HCT116 (cell line): ENCODE measurements at regions not wholly inside any gene's neighbourhood (a gene's known extent, or its start where the extent isn't known, plus 50 kb on each side); places are given as distances from the start of the nearest gene placed in this dataset.

Experiments used
- ATAC-seq: fragments of 200-7000 bp; cut with Tn5 transposase; 2 replicates; pipeline ENCODE4 v1.9.1; 2020; ENCODE audit warnings: mild to moderate bottlenecking, moderate library complexity
- BruUV-seq: library from RNA; stranded (reverse); fragments of 400-500 nt; replicated peaks from 2 replicates; lab custom pipeline; 2021; lab: Mats Ljungman, UMichigan
- CTCF ChIA-PET: fragments of 300-600 bp; sonication (Branson Sonifier 250); formaldehyde crosslinking; loops from one replicate; lab custom pipeline; 2021; ENCODE audit warnings: antibody characterized with exemption; lab: Charles Lee
- POLR2A ChIA-PET: fragments of 300-600, 350-600 bp; sonication (Branson Sonifier 250); formaldehyde crosslinking; loops from one replicate; lab custom pipeline; 2021; ENCODE audit warnings: antibody characterized with exemption; lab: Charles Lee
- RAD21 ChIA-PET, 2 experiments: fragments of 300-600 bp; sonication (Branson Sonifier 250); formaldehyde crosslinking; loops; one replicate each; lab custom pipeline; 2023; ENCODE audit warnings: low total read pairs in 2 of 2; ENCODE audit not compliant: uncharacterized antibody in 2 of 2, unreplicated experiment in 2 of 2, low non-redundant PET in 1 of 2; lab: Charles Lee
- DNase-seq: peaks from one replicate; pipeline ENCODE4 v3.0.0-alpha.2; 2010; ENCODE audit warnings: low read depth, low spot score
- H2AFZ ChIP-seq: fragments of 200-600 bp; shearing (Covaris generic), sonication (generic); 2 replicates; pipeline ENCODE4 v1.6.1; 2017; ENCODE audit warnings: low read depth, mixed run types, mixed read lengths, antibody characterized with exemption, low read length; ENCODE audit not compliant: poor library complexity, severe bottlenecking
- H3K27ac ChIP-seq: 2 replicates; pipeline ENCODE4 v1.5.1; 2012; ENCODE audit warnings: low read depth, low read length
- H3K27me3 ChIP-seq: fragments of 200-600 bp; sonication (generic); 2 replicates; pipeline ENCODE4 v1.6.1; 2016; ENCODE audit warnings: mixed run types, low read length, mixed read lengths; ENCODE audit not compliant: insufficient read depth
- H3K36me3 ChIP-seq, 2 experiments: fragments of 200-500 bp in 1 of 2; fragments of 200-600 bp in 1 of 2; sonication (Bioruptor generic) in 1 of 2; sonication (generic) in 1 of 2; 2 replicates each; pipeline versions ENCODE4 v1.5.1 to v1.6.1; 2014 to 2016; ENCODE audit warnings: low read length in 2 of 2, inconsistent platforms in 1 of 2, mixed read lengths in 1 of 2, mixed run types in 1 of 2; ENCODE audit not compliant: insufficient read depth in 2 of 2, control insufficient read depth in 1 of 2
- H3K4me1 ChIP-seq, 2 experiments: fragments of 200-600 bp in 1 of 2; sonication (generic) in 1 of 2; 2 replicates each; pipeline versions ENCODE4 v1.5.1 to v1.6.1; 2012 to 2017; ENCODE audit warnings: low read length in 2 of 2, inconsistent platforms in 1 of 2, mild to moderate bottlenecking in 1 of 2, mixed read lengths in 1 of 2, mixed run types in 1 of 2, moderate library complexity in 1 of 2; ENCODE audit not compliant: insufficient read depth in 2 of 2, control insufficient read depth in 1 of 2
- H3K4me2 ChIP-seq: fragments of 200-600 bp; sonication (generic); 2 replicates; pipeline ENCODE4 v1.6.1; 2017; ENCODE audit warnings: mixed run types, low read length, mixed read lengths
- H3K4me3 ChIP-seq, 2 experiments: fragments of 200-600 bp in 1 of 2; sonication (generic) in 1 of 2; replicated peaks in 1 of 2; 2 replicates each; pipeline ENCODE4 v1.5.1; 2011 to 2016; ENCODE audit warnings: low read length in 2 of 2, control low read depth in 1 of 2, low read depth in 1 of 2, mild to moderate bottlenecking in 1 of 2, mixed read lengths in 1 of 2, mixed run types in 1 of 2
- H3K79me2 ChIP-seq: fragments of 200-600 bp; sonication (generic); 2 replicates; pipeline ENCODE4 v1.6.1; 2017; ENCODE audit warnings: mild to moderate bottlenecking, mixed run types, low read length, moderate library complexity, mixed read lengths; ENCODE audit not compliant: insufficient read depth
- H3K9ac ChIP-seq: fragments of 200-600 bp; sonication (generic); 2 replicates; pipeline ENCODE4 v1.6.1; 2016; ENCODE audit warnings: low read length, mixed read lengths
- H3K9me2 ChIP-seq: fragments of 200-600 bp; sonication (generic), shearing (Covaris generic); 2 replicates; pipeline ENCODE4 v1.6.1; 2017; ENCODE audit warnings: mixed run types, mild to moderate bottlenecking, moderate library complexity; ENCODE audit not compliant: insufficient read depth
- H3K9me3 ChIP-seq, 2 experiments: fragments of 200-500 bp in 1 of 2; fragments of 200-600 bp in 1 of 2; sonication (Bioruptor generic) in 1 of 2; sonication (generic) in 1 of 2; 2 replicates each; pipeline ENCODE4 v1.6.1; 2014 to 2017; ENCODE audit warnings: low read length in 2 of 2, mixed read lengths in 2 of 2, inconsistent platforms in 1 of 2, low read depth in 1 of 2, mild to moderate bottlenecking in 1 of 2, mixed run types in 1 of 2, moderate library complexity in 1 of 2; ENCODE audit not compliant: control insufficient read depth in 1 of 2, insufficient read depth in 1 of 2
- H4K20me1 ChIP-seq: fragments of 200-600 bp; sonication (generic), shearing (Covaris generic); 2 replicates; pipeline ENCODE4 v1.6.1; 2017; ENCODE audit warnings: mixed run types, mild to moderate bottlenecking, moderate library complexity; ENCODE audit not compliant: insufficient read depth
- ATF3 ChIP-seq: IDR thresholded peaks from 2 replicates; pipeline ENCODE4 v1.6.1; 2012
- CBX3 ChIP-seq: IDR thresholded peaks from 2 replicates; pipeline ENCODE4 v1.6.1; 2012; ENCODE audit warnings: low read depth
- CEBPB ChIP-seq: IDR thresholded peaks from 2 replicates; pipeline ENCODE4 v1.6.1; 2012; ENCODE audit warnings: low read depth
- EZH2phosphoT487 ChIP-seq: fragments of 200-600 bp; IDR thresholded peaks from 2 replicates; pipeline ENCODE4 v1.6.1; 2018; ENCODE audit warnings: antibody characterized with exemption, borderline replicate concordance
- FOSL1 ChIP-seq: IDR thresholded peaks from 2 replicates; pipeline ENCODE4 v1.6.1; 2012; ENCODE audit warnings: low read depth
- POLR2A ChIP-seq: IDR thresholded peaks from 2 replicates; pipeline ENCODE4 v1.7.0; 2011; ENCODE audit warnings: borderline replicate concordance; ENCODE audit not compliant: insufficient read depth, insufficient read length; ENCODE audit errors: extremely low read depth
- RAD21 ChIP-seq: IDR thresholded peaks from 2 replicates; pipeline ENCODE4 v1.6.1; 2012; ENCODE audit warnings: low read depth, mild to moderate bottlenecking
- SIN3A ChIP-seq: IDR thresholded peaks from 2 replicates; pipeline ENCODE4 v1.6.1; 2012; ENCODE audit warnings: low read depth
- SP1 ChIP-seq: IDR thresholded peaks from 2 replicates; pipeline ENCODE4 v1.6.1; 2012; ENCODE audit warnings: low read depth
- YY1 ChIP-seq: IDR thresholded peaks from 2 replicates; pipeline ENCODE4 v1.6.1; 2011; ENCODE audit warnings: low read length, low read depth, moderate library complexity, mild to moderate bottlenecking; ENCODE audit not compliant: insufficient replicate concordance; ENCODE audit errors: extremely low read depth
- ZFX ChIP-seq: fragments of 450-650 bp; IDR thresholded peaks from 2 replicates; pipeline ENCODE4 v1.6.1; 2017
- ZNF274 ChIP-seq: fragments of 200-500 bp; sonication (Bioruptor generic); IDR thresholded peaks from 2 replicates; pipeline ENCODE4 v1.6.1; 2014; ENCODE audit warnings: mild to moderate bottlenecking, low read depth, low read length, inconsistent platforms
- intact Hi-C: fragments of 100-400 bp; cut with micrococcal nuclease; formaldehyde crosslinking; loops from 2 replicates; pipeline ENCODE4 v1.10.0; 2022
- TF ChIP-seq, protein P1 (sequence below): IDR thresholded peaks from 2 replicates; pipeline ENCODE4 v1.6.1; 2011; ENCODE audit warnings: mild to moderate bottlenecking, low read length, moderate library complexity; ENCODE audit not compliant: insufficient replicate concordance; ENCODE audit errors: extremely low read depth

- no peak overlapping the region for H3K4me3 ChIP-seq
Measured at GRCh38 chrX:117680286-117680685, 436.3 kb downstream of the KLHL13 start.

More at GRCh38 chrX:117680286-117680685, 436.3 kb downstream of the KLHL13 start:
- H3K79me2 ChIP-seq = no peaks in the 10 kb centered on the region
- BruUV-seq = no TSS peak
- ChIA-PET POLR2A (no interaction called here), CTCF (no interaction called here), RAD21 (no interaction called here)
- H4K20me1 ChIP-seq = no peaks in the 10 kb centered on the region
- no peak overlapping the region for H3K27ac ChIP-seq
- H3K9me2 ChIP-seq = no peaks in the 10 kb centered on the region
- no peak overlapping the region for H3K4me2 ChIP-seq
- no peaks in the 10 kb centered on the region for H3K36me3 ChIP-seq
- no peaks in the 10 kb centered on the region for H3K9me3 ChIP-seq
- no peaks in the 10 kb centered on the region for H3K27me3 ChIP-seq
- ATAC-seq = no peak
- no peak for DNase-seq
- H3K4me1 ChIP-seq = no peaks in the 10 kb centered on the region
- intact Hi-C loops = no loop called here
- no peak overlapping the region for H2AFZ ChIP-seq
- H3K9ac ChIP-seq = no peak overlapping the region
- TF ChIP-seq ZFX (no peak), SIN3A (no peak), RAD21 (no peak), POLR2A (no peak), EZH2phosphoT487 (no peak), FOSL1 (no peak), ATF3 (no peak), ZNF274 (no peak), SP1 (no peak), CEBPB (no peak), YY1 (no peak), CBX3 (no peak)
- TF ChIP-seq, protein P1, sequence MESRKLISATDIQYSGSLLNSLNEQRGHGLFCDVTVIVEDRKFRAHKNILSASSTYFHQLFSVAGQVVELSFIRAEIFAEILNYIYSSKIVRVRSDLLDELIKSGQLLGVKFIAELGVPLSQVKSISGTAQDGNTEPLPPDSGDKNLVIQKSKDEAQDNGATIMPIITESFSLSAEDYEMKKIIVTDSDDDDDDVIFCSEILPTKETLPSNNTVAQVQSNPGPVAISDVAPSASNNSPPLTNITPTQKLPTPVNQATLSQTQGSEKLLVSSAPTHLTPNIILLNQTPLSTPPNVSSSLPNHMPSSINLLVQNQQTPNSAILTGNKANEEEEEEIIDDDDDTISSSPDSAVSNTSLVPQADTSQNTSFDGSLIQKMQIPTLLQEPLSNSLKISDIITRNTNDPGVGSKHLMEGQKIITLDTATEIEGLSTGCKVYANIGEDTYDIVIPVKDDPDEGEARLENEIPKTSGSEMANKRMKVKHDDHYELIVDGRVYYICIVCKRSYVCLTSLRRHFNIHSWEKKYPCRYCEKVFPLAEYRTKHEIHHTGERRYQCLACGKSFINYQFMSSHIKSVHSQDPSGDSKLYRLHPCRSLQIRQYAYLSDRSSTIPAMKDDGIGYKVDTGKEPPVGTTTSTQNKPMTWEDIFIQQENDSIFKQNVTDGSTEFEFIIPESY = no peak
